Superior temporal gyrus (tissue), 1 donor: ENCODE measurements at regions not wholly inside any gene's neighbourhood (a gene's known extent, or its start where the extent isn't known, plus 50 kb on each side); places are given as distances from the start of the nearest gene placed in this dataset.

Experiments used
- DNase-seq: peaks from one replicate; pipeline ENCODE4 v3.0.0-alpha.2; 2016; ENCODE audit errors: extremely low spot score

- no peak for DNase-seq
Observed at GRCh38 chr6:19324376-19324775, 512.8 kb upstream of the ID4 start.

- no peak for DNase-seq
Observed at GRCh38 chr6:19325335-19325789, 511.8 kb upstream of the ID4 start.

GRCh38 chr6:19327241-19327640 lies 509.9 kb upstream of the ID4 start:
- DNase-seq, result no peak

GRCh38 chr6:19327661-19328060 lies 509.5 kb upstream of the ID4 start:
- no peak for DNase-seq

GRCh38 chr6:19329078-19329477 lies 508.1 kb upstream of the ID4 start:
- DNase-seq, result no peak

GRCh38 chr6:19331089-19331488 lies 506.1 kb upstream of the ID4 start:
- DNase-seq, result no peak

- no peak for DNase-seq
Observed at GRCh38 chr6:19332806-19333460, 504.2 kb upstream of the ID4 start.

GRCh38 chr6:19333936-19334335 lies 503.2 kb upstream of the ID4 start:
- no peak for DNase-seq

GRCh38 chr6:19336579-19336978 lies 500.6 kb upstream of the ID4 start:
- DNase-seq, result no peak

GRCh38 chr6:19337101-19337500 lies 500.1 kb upstream of the ID4 start:
- no peak for DNase-seq

GRCh38 chr6:19342616-19343015 lies 494.6 kb upstream of the ID4 start:
- no peak for DNase-seq

- DNase-seq, result no peak
Observed at GRCh38 chr6:19349429-19349828, 487.7 kb upstream of the ID4 start.

- no peak for DNase-seq
Observed at GRCh38 chr6:19354181-19354580, 483.0 kb upstream of the ID4 start.

- DNase-seq, result no peak
Observed at GRCh38 chr6:19356692-19357091, 480.5 kb upstream of the ID4 start.

GRCh38 chr6:19362396-19362795 lies 474.8 kb upstream of the ID4 start:
- no peak for DNase-seq

GRCh38 chr6:19368511-19368910 lies 468.7 kb upstream of the ID4 start:
- DNase-seq, result no peak

- DNase-seq, result no peak
Observed at GRCh38 chr6:19369785-19370184, 467.4 kb upstream of the ID4 start.

- no peak for DNase-seq
Observed at GRCh38 chr6:19370831-19371230, 466.3 kb upstream of the ID4 start.

GRCh38 chr6:19375613-19376012 lies 461.6 kb upstream of the ID4 start:
- DNase-seq, result no peak

- no peak for DNase-seq
Observed at GRCh38 chr6:19377722-19378121, 459.4 kb upstream of the ID4 start.

- DNase-seq, result no peak
Observed at GRCh38 chr6:19380293-19380692, 456.9 kb upstream of the ID4 start.

- DNase-seq, result no peak
Observed at GRCh38 chr6:19382676-19383075, 454.5 kb upstream of the ID4 start.

GRCh38 chr6:19391926-19392325 lies 445.2 kb upstream of the ID4 start:
- DNase-seq, result no peak

- no peak for DNase-seq
Observed at GRCh38 chr6:19394051-19394450, 443.1 kb upstream of the ID4 start.
